ENCODE measurements at regions not wholly inside any gene's neighbourhood (a gene's known extent, or its start where the extent isn't known, plus 50 kb on each side); places are given as distances from the start of the nearest gene placed in this dataset.

DNA sequence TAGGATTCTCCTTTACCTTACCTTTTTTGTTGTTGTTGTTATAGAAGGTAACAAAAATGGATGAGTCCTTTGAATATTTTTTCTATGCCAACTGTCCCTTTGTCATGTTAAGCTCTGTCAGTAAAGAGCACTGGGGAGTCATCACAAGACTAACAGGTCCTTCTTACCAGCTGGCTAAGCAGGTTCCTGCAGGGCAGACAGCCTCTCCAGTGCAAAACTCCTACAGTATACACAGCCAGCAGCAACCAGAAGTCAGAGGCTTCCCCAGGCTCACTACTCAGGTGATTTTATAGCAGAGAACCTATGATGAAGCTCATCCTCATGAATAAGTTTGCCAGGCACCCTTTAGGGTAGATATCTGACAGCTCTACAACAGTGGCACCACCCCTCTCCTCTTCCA is 271.1 kb downstream of the RERGL start:
- no peak for TF ChIP-seq EZH2 (IDR thresholded peaks at IDR 0.05; ENCODE audit: borderline replicate concordance, insufficient read depth, low read depth, low read length, poor library complexity, severe bottlenecking)
- TF ChIP-seq, protein P1, sequence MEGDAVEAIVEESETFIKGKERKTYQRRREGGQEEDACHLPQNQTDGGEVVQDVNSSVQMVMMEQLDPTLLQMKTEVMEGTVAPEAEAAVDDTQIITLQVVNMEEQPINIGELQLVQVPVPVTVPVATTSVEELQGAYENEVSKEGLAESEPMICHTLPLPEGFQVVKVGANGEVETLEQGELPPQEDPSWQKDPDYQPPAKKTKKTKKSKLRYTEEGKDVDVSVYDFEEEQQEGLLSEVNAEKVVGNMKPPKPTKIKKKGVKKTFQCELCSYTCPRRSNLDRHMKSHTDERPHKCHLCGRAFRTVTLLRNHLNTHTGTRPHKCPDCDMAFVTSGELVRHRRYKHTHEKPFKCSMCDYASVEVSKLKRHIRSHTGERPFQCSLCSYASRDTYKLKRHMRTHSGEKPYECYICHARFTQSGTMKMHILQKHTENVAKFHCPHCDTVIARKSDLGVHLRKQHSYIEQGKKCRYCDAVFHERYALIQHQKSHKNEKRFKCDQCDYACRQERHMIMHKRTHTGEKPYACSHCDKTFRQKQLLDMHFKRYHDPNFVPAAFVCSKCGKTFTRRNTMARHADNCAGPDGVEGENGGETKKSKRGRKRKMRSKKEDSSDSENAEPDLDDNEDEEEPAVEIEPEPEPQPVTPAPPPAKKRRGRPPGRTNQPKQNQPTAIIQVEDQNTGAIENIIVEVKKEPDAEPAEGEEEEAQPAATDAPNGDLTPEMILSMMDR (IDR thresholded peaks at IDR 0.05), result no peak
